ENCODE measurements at regions not wholly inside any gene's neighbourhood (a gene's known extent, or its start where the extent isn't known, plus 50 kb on each side); places are given as distances from the start of the nearest gene placed in this dataset.
"Not testable (repeated sequence)": the region's sequence is repeated elsewhere in the genome, so short reads cannot be mapped to it uniquely, and the experiment has no call there.

- TF ChIP-seq EZH2 (IDR thresholded peaks at IDR 0.05; ENCODE audit: borderline replicate concordance, low read length); CTCF (IDR thresholded peaks at IDR 0.05; ENCODE audit: low read length): not testable (repeated sequence)
These were observed 367.9 kb upstream of the SEMA3C start for GRCh38 chr7:81286754-81287153.

All from OCI-LY1 (cell line).